GM21390 (cell line): ENCODE measurements at regions not wholly inside any gene's neighbourhood (a gene's known extent, or its start where the extent isn't known, plus 50 kb on each side); places are given as distances from the start of the nearest gene placed in this dataset.

Experiments used
- ATAC-seq: cut with Tn5 transposase; IDR thresholded peaks from one replicate; pipeline ENCODE4 v1.9.1; 2021; ENCODE audit not compliant: unreplicated experiment

DNA sequence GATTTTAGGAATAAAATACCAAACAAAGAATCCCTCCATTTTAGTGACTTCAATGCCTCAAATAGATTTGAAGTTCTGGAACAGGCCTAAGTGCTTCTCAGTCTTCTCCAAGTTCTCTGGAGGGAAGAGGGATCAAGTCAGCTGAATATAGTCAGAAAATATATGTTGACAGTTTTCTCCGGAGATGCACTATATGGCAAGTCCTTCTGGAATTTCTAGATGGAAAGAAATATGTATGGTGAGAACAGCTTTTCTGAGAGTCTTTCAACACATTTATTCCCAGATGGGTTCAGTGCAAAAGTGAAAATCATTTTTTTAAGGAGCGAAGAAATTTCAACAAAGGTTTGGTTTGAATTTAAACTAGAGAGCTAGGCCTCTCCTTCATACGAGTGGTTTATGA is 317.4 kb upstream of the SLC30A5 start:
- ATAC-seq = no peak

- ATAC-seq = no peak
These were observed 316.7 kb upstream of the SLC30A5 start for GRCh38 chr5:68777135-68777534.

DNA sequence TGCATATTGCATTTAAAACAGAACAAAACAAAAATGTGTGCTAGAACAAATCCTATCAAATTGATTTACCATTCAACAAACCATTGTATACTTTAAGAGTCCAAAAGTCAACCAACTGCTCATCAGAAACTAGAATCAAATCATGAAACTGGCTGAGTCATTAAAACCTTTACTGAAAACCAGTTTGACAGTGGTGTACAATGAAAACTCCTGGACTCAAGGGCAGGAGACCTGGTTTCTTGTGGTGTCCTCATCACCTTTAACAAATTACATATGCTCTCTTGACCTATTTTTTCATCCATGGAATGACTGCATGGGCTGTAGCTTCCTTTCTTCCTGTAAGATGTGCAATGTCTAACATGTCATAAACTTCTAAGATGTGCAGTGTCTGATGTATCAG is 315.3 kb upstream of the SLC30A5 start:
- no peak for ATAC-seq

- no peak for ATAC-seq
These were observed 313.4 kb upstream of the SLC30A5 start for GRCh38 chr5:68780299-68780955.

- ATAC-seq = no peak
These were observed 300.7 kb upstream of the SLC30A5 start for GRCh38 chr5:68793074-68793473.

DNA sequence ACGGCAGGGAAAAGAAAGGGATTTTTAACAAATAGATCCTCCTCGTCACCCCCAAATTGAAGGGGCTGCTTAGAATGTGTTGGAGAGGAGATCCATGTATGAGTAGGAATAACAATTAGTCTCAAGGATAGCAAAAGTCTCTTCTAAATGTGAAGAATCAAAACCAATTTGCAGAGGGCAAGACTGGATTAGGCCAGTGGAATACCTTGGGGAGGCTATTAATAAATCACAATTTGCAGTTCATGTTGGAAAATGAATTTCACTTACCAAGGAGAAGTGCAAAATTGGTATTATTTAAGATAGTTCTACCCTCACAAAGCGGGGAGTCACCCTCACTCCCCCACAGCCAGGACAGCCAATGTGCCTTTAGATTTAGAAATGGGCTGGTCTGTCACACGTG is 299.8 kb upstream of the SLC30A5 start:
- no peak for ATAC-seq

GRCh38 chr5:68795190-68795589 is 298.6 kb upstream of the SLC30A5 start:
- no peak for ATAC-seq

DNA sequence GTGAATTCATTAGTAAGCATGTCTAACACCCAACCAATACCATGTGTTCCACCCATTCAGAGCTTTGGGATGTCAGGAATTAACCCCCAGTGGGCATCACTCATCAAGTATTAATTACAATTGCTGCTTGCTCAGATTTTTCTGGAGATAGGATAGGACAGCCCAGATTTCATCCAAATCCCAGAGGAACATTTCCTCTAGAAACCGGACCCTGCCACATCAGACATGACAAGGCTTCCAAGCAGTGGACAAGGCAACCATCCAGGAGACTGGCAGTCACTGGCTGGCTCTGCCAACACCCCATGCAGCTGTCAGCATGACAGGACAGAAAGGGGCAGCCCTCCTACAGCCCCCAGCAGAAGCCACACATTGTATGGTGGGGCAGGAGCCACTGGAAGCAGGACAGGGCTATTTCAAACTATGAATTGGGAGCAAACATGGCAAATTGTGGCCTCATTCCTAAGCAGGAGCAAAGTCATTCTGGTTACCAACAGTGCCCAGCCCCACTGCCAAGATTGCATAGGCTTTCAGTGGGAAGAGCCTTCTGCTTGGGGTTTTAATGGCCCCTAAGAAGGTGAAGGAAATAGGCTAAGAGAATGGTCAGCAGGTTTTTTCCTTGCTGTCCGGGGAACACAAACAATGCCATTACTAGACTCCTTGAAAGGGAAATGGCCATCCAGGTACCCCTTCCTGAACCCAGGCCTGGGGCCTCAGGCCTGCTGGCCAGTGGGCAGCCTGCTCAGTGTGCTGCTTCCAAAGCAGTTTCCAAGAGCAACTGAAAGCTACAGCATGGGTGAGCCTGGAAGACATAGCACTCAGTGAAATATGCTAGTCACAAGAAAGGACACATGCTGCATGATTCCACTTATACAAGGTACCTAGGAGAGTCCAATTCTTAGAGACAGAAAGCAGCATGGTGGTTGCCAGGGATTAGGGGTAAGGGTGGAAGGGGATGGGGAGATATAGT is 294.7 kb upstream of the SLC30A5 start:
- no peak for ATAC-seq

GRCh38 chr5:68802430-68802829 is 291.4 kb upstream of the SLC30A5 start:
- ATAC-seq = no peak

DNA sequence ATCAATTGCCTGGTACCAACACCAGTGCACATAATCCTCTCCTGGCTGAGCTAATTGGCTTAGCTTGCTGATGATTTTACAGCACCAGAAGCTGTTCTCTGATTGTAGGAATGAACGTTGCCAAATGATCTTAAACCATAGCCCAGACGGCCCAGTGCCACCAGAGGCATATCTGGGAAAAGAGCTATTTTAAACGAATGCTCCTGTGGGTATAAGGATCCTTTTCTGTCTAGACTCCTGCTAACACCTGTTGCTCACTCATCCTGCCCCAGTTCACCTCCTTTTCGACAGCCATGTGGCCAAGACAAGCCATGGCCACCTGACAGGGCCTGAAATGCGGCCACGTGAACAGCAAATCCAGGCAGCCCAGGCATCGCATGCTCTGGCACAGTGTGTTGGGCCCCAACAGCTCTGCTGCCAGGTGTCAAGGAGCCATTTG is 289.9 kb upstream of the SLC30A5 start:
- ATAC-seq = no peak

DNA sequence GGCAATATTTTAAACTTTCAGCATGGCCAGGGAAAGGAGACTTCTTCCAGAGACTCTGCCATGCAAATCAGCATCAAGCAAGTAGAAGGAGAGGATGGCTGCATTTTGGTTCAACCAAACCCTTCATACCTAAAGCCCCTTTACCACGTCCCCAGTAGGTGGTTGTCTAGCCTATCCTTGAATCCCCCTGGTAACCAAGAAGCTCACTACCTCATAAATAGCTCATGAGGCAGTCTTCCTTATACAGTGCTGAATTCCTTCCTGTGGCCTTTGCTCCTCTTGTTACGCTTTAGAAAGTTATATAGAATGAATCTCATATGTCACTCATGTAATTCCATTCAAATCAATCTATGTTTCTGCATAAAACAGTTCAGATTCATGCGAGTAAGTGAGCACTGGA is 289.5 kb upstream of the SLC30A5 start:
- ATAC-seq = no peak

GRCh38 chr5:68805444-68805843 is 288.4 kb upstream of the SLC30A5 start:
- no peak for ATAC-seq

DNA sequence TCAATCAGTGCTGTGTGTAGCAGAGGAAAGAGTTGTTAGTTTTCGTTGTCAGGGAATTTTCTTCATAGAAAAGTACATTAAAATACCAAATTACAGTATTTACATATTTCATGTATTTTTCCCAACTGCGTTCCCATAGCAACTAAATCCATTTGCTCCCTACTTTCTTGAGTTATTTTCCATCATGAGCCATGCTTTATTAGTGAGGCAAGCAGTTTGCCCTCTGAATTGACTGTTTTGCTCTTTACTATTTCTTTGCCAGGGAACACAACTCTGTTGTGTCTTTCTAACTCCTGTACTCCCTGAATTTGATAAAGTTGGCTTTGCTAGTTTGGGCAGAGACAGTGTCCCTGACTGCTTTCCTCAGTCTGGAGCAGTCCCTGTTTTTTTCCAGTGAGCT is 276.2 kb upstream of the SLC30A5 start:
- no peak for ATAC-seq

DNA sequence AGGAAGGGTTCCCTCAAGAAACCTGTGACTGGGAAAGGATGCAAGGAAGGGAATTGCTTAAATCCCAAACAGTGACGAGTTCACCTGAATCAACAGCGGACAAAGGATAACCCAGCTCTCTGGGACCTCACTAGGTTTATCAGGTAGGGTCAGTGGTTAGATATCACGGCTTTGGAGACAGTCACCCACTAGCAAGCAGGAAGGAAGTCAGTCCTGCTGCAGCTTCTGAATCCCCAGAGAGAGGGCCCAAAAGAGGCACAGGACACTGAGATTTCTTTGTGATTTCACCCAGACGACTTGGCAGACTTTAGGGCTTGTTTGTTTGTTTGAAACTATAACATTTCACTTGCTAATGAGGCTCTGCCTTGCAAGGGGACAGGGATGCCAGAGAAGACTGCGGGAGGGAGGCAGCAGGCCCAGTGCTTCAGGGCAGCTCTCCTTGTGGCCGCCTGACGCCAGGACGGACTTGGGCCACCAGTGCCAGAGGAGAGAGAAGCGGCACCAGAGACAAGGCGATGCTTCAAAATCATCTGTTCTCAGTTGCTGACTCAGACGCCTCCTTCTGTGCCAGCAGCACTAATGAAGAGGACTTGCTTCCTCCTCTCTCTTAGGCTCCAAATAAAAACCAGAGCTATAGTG is 275.6 kb upstream of the SLC30A5 start:
- no peak for ATAC-seq

DNA sequence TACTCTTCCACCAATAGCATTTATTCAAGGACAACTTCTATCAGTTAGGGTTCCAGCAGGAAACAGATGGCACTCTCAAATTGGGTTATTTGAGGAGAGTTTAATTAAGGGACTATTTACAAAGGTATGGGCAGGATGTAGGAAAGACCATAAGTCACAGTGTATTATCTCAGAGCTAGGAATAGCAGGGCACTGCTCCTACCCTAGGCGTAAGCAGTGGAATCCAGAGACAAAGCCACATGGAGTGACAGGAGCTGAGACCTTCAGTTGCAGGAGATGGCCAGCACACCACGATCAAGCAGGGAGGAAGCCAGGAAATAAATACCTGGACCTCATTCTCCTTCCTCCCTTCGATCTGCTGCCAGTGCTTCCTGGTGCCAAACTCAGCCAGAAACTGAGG is 274.9 kb upstream of the SLC30A5 start:
- ATAC-seq = no peak

- no peak for ATAC-seq
These were observed 272.8 kb upstream of the SLC30A5 start for GRCh38 chr5:68821056-68821455.

DNA sequence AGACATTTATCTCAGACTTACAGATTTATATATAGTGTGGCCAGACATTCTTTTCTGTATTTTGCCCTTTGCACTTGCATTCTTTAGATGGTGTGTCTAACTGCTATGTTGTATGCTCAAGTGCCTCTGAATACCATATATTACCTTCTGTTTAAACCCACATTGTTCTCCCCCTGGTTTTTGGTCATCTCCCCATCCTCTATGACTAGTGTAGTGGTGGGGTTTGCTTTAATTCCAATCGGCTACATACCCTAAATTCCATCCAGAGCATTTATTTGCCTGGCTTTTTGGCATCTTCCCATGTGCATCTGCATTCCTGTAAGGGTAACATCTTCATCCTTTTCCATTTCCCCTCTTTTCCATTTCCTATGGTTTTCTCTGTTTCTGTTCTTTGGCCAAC is 271.0 kb upstream of the SLC30A5 start:
- no peak for ATAC-seq

DNA sequence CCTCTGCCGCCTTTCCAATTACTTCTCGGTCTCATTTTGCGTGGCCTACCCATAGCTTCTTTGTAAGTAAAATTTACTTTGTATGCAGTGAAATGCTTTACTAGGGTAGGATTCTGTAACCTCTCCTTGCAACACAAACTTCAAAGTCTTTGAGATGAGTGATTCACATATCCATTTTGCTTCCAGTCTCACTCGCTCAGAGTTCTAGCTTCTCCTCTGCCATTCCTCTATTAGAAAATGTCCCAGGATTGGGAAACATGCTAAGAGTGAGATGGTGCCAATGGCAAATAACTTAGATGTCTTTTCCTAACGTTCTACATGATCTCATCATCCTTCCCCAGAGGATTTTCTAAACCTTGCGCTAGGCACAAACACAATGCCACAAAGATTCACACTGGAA is 270.5 kb upstream of the SLC30A5 start:
- ATAC-seq = no peak

GRCh38 chr5:68830377-68830898 is 263.4 kb upstream of the SLC30A5 start:
- no peak for ATAC-seq

- no peak for ATAC-seq
These were observed 259.3 kb upstream of the SLC30A5 start for GRCh38 chr5:68834491-68834981.

DNA sequence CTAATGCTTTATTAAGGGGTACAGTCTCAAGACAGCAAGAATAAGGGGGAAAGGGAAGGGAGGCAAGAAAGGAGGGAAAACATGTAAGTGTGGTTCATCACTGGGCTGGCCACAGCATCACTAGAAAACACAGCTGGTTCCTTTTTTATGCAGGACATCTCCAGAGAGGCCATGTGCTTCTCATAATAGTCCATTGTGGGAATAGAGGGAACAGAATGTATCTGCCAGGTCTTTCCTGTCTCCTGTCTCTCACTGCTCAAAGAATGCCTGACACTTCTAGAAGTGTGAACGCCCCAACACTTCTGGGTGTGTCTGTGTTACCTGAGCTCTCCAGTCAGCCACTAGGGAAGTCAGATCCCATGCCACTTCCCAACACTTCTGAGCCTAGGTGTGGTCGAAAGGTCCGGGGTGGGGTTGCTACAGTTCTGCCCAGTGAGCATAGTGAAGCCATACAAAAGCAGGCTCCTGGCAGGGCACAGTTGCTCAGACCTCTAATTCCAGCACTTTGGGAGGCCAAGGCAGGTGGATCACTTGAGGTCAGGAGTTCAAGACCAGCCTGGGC is 255.6 kb upstream of the SLC30A5 start:
- ATAC-seq = no peak
